Erythroblast (primary cell): ENCODE measurements at regions not wholly inside any gene's neighbourhood (a gene's known extent, or its start where the extent isn't known, plus 50 kb on each side); places are given as distances from the start of the nearest gene placed in this dataset.
"Not testable (repeated sequence)": the region's sequence is repeated elsewhere in the genome, so short reads cannot be mapped to it uniquely, and the experiment has no call there.

Experiments used
- DNase-seq, 2 experiments: peaks; one replicate each; lab custom pipeline; 2025; lab: John Stamatoyannopoulos, UW
- GATA1 ChIP-seq: IDR thresholded peaks from 2 replicates; pipeline ENCODE4 v1.6.1; 2011; ENCODE audit warnings: low read depth, mild to moderate bottlenecking, control low read depth, low read length, moderate library complexity
- POLR2A ChIP-seq: IDR thresholded peaks from 2 replicates; pipeline ENCODE4 v1.6.1; 2011; ENCODE audit warnings: mild to moderate bottlenecking, low read length

GRCh38 chr4:15182600-15183220 is 180.4 kb downstream of the CPEB2 start:
- TF ChIP-seq GATA1 (no peak), POLR2A (no peak)
- DNase-seq: no peak

DNA sequence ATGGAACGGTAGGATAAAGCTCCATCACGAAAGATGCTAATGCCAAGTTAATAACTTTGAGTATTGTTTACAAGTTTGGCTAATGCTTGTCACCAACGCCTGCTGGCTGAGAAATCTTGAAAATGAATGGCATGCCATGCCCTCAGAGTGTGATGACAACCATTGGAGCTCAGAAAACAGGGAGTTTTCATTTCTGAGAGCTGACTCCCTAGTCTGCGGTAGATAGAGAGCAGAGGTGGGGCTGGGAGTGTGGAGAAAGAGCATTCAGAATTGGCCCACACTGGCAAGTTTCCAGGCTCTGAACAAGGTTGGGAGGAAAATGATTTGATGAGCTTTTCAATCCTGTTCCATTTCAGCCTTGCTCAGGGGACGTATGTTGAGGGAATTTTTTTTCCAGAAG is 183.9 kb downstream of the CPEB2 start:
- DNase-seq: no peak
- TF ChIP-seq GATA1 (no peak), POLR2A (no peak)

GRCh38 chr4:15186806-15187205 is 184.5 kb downstream of the CPEB2 start:
- no peak for DNase-seq
- TF ChIP-seq GATA1: no peak
- no peak for TF ChIP-seq POLR2A

DNA sequence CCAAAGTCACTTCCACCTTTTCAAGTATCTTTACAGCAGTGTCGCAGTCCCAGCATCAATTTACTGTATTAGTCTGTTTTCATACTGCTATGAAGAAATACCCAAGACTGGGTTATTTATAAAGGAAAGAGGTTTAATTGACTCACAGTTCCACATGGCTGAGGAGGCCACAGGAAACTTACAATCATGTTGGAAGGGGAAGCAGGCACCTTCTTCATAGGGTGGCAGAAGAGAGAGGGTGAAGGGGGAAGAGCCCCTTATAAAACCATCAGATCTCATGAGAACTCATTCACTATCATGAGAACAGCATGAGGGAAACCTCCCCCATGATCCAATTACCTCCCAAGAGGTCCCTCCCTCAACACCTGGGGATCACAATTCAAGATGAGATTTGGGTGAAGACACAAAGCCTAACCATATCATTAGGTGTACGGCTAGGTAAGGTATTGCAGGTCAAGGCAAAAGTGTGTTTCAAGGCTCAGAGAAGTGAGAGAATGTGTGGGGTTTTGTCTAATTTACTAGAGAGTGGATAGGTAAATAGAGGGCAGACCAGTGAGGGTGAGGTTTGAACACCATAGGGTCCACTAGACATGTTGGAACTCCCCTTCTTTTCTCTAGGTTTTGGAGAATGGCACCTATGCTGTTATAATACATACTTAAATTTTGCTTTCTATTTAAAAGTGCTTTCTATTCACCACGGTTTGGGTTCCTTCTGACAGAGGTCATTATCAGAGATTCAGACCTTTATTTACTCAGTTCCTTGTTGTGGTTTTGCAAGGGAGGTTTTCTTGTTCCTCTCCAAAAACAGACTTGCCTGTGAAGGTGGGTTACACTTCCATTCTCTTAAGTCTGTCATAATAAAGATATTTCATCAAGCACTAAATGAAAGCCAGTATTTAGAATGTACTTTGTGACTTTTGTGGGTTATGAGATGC is 186.6 kb downstream of the CPEB2 start:
- no peak for DNase-seq
- TF ChIP-seq GATA1: no peak
- TF ChIP-seq POLR2A: no peak

DNA sequence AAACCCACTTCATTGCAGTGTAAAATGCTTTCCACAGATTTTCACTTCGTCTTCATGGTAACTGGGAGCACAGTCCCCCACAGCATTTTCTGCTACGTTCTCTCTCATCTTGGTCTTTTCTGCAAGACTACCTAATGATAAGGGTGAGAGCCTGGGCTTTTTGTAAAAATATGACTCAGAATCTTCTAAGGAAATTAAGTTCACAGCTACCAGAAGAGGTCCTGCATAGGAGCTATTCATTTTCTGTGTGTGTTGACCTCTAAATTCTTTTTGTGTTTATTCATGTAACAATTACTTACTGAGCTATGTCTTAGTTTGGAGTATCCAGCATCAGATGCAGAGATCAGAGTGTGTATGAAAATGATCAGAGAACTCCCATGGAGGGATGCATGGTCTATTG is 192.2 kb downstream of the CPEB2 start:
- TF ChIP-seq POLR2A (no peak), GATA1 (no peak)
- DNase-seq: no peak

- TF ChIP-seq GATA1 (no peak), POLR2A (no peak)
- peak in 1 of 2 experiments; percentile 1 for DNase-seq
These were observed 194.7 kb downstream of the CPEB2 start for GRCh38 chr4:15197005-15197404.

- no peak for DNase-seq
- TF ChIP-seq GATA1 (no peak), POLR2A (no peak)
These were observed 195.9 kb downstream of the CPEB2 start for GRCh38 chr4:15198070-15198727.

GRCh38 chr4:15201782-15202181 is 199.5 kb downstream of the CPEB2 start:
- TF ChIP-seq POLR2A (no peak), GATA1 (no peak)
- no peak for DNase-seq

DNA sequence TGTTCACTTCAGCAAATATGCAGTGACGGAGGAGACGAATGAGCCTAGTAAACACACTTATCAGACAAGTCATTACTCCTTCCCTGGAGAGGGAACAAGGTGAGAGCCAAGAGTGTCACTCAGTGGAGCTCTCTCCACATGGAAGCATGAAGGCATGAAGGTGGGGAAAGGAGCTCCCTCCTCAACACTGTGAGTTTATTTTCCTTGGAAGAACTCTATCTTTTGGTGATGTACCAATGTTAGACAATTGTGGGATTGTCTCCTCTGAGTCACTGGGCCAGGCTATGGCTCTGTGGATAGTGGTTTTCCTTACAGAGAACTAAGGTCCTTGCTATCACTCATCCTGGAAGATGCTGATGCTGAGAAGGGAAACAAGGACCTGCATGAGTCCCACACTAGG is 200.2 kb downstream of the CPEB2 start:
- TF ChIP-seq POLR2A (no peak), GATA1 (no peak)
- no peak for DNase-seq

DNA sequence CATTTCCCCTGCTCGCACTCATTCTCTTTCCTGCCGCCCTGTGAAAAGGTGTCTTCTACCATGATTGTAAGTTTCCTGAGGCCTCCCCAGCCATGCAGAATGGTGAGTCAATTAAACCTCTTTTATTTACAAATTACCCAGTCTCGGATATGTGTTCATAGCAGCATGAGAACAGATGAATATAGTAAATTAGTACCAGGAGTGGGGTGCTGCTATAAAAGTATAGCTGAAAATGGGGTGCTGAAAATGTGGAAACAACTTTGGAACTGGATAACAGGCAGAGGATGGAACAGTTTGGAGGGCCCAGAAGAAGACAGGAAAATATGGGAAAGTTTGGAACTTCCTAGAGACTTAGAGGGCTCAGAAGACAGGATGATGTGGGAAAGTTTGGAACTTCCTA is 204.2 kb downstream of the CPEB2 start:
- not testable (repeated sequence) for DNase-seq

GRCh38 chr4:15213302-15213970 is 211.2 kb downstream of the CPEB2 start:
- DNase-seq: no peak

DNA sequence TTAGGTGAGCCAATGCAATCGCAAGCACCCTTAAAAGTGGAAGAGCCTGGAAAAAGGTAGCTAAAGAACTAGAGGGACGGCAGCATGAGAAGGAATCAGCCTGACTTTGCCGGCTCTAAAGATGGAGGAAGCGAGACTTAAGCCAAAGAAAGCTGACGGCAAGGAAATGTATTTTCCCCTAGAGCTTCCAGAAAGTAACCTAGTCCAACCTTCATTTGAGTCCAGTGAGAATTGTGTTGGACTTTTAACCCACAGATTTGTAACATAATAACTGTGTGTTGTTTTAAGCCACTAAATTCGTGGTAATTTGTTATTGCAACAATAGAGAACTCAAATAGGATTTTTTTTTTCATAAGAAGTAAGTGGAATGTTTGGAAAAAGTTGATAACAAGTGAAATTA is 212.7 kb upstream of the C1QTNF7 start:
- TF ChIP-seq POLR2A (no peak), GATA1 (no peak)
- no peak for DNase-seq

More at GRCh38 chr4:15213302-15213970, 211.2 kb downstream of the CPEB2 start:
- TF ChIP-seq POLR2A: no peak
- no peak for TF ChIP-seq GATA1

DNA sequence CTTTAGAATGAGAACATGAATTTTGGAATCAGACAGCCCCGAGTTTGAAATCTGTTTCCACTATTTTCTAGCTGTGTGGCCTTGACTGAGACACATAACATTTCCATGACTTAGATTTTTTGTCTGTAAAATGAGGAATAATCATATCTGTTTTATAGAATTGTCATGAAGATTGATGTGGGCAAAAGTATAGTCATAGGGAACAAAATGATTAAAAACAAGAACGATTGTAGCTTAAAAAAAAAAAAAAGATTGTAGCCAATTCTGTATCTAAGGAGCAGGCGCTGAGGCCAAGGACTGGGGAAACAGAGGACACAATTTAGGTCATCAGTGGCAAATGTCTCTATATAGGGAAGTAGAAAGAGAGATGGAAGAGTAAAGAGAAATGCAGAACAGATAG is 201.6 kb upstream of the C1QTNF7 start:
- DNase-seq: no peak
- TF ChIP-seq POLR2A (no peak), GATA1 (no peak)
